ENCODE measurements at regions not wholly inside any gene's neighbourhood (a gene's known extent, or its start where the extent isn't known, plus 50 kb on each side); places are given as distances from the start of the nearest gene placed in this dataset. TPM values are rescaled to one million over a fixed set of nuclear protein-coding genes. Genes with fewer than 3 reads are reported as not detected.

- H2BK15ac ChIP-seq (replicated peaks; ENCODE audit: low read depth): no peak overlapping the region
- WGBS (ENCODE audit: extremely low coverage, insufficient coverage, low lambda C conversion rate): no CpG with 5 or more reads among the region's 4 CpGs
- H3K27ac ChIP-seq (ENCODE audit: low read depth, low read length): no peak overlapping the region
- H3K23ac ChIP-seq (ENCODE audit: low read length): no peak overlapping the region
- no peak overlapping the region for H2BK120ac ChIP-seq (ENCODE audit: low read depth, low read length)
- no peaks in the 10 kb centered on the region for H3K27me3 ChIP-seq (ENCODE audit: insufficient read depth, low read length, poor library complexity)
- H3K56ac ChIP-seq (ENCODE audit: low read length): no peak overlapping the region
- no peak overlapping the region for H3K18ac ChIP-seq (ENCODE audit: low read length)
- no peak overlapping the region for H3K9ac ChIP-seq (ENCODE audit: low read length)
- no peak overlapping the region for H2AK5ac ChIP-seq (ENCODE audit: low read length)
- no peak overlapping the region for H4K8ac ChIP-seq (ENCODE audit: low read depth, low read length)
- no peaks in the 10 kb centered on the region for H3K4me1 ChIP-seq (ENCODE audit: control insufficient read depth, low read depth, low read length)
- H3K4me2 ChIP-seq (ENCODE audit: low read length): no peak overlapping the region
- no peak overlapping the region for H3K4ac ChIP-seq (ENCODE audit: low read depth, low read length)
- H4K5ac ChIP-seq (ENCODE audit: low read length): no peak overlapping the region
- H3K36me3 ChIP-seq (ENCODE audit: control insufficient read depth, insufficient read depth, low read length): no peaks in the 10 kb centered on the region
- no peak overlapping the region for H3K4me3 ChIP-seq (ENCODE audit: low read length)
- no peak for DNase-seq
- H2BK5ac ChIP-seq (ENCODE audit: low read length): no peak overlapping the region
- H3K79me1 ChIP-seq (ENCODE audit: low read length): no peaks in the 10 kb centered on the region
- no peaks in the 10 kb centered on the region for H3K79me2 ChIP-seq (ENCODE audit: control insufficient read depth, insufficient read depth, low read length)
Observed at GRCh38 chr9:24602693-24603352, 57.1 kb upstream of the IZUMO3 start.

Small RNAs in the stretch of these regions (small RNA-seq; reads per million reads assigned to genes)
- gene RMRPP5 (ENCODE audit: insufficient read depth): not detected

All from mesendoderm (in vitro differentiated cells).